ENCODE measurements at regions not wholly inside any gene's neighbourhood (a gene's known extent, or its start where the extent isn't known, plus 50 kb on each side); places are given as distances from the start of the nearest gene placed in this dataset.

- no peak for TF ChIP-seq POLR2AphosphoS5 (IDR thresholded peaks at IDR 0.05; ENCODE audit: low read depth)
- TF ChIP-seq EZH2phosphoT487 (IDR thresholded peaks at IDR 0.05; ENCODE audit: unreplicated experiment) = no peak
- TF ChIP-seq CREB1 (CRISPR knock-in tag; IDR thresholded peaks at IDR 0.05; ENCODE audit: low read depth) = no peak
- no peak for TF ChIP-seq CTCF (conservative IDR thresholded peaks at IDR 0.05; ENCODE audit: low read depth in 2 of 2)
- no peak for TF ChIP-seq EZH2 (IDR thresholded peaks at IDR 0.05; ENCODE audit: low read depth, unreplicated experiment)
- TF ChIP-seq, protein P1, sequence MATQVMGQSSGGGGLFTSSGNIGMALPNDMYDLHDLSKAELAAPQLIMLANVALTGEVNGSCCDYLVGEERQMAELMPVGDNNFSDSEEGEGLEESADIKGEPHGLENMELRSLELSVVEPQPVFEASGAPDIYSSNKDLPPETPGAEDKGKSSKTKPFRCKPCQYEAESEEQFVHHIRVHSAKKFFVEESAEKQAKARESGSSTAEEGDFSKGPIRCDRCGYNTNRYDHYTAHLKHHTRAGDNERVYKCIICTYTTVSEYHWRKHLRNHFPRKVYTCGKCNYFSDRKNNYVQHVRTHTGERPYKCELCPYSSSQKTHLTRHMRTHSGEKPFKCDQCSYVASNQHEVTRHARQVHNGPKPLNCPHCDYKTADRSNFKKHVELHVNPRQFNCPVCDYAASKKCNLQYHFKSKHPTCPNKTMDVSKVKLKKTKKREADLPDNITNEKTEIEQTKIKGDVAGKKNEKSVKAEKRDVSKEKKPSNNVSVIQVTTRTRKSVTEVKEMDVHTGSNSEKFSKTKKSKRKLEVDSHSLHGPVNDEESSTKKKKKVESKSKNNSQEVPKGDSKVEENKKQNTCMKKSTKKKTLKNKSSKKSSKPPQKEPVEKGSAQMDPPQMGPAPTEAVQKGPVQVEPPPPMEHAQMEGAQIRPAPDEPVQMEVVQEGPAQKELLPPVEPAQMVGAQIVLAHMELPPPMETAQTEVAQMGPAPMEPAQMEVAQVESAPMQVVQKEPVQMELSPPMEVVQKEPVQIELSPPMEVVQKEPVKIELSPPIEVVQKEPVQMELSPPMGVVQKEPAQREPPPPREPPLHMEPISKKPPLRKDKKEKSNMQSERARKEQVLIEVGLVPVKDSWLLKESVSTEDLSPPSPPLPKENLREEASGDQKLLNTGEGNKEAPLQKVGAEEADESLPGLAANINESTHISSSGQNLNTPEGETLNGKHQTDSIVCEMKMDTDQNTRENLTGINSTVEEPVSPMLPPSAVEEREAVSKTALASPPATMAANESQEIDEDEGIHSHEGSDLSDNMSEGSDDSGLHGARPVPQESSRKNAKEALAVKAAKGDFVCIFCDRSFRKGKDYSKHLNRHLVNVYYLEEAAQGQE (IDR thresholded peaks at IDR 0.05; ENCODE audit: unreplicated experiment) = no peak
- no peak for TF ChIP-seq NANOG (IDR thresholded peaks at IDR 0.05; ENCODE audit: borderline replicate concordance)
- TF ChIP-seq ZNF331 (CRISPR knock-in tag; IDR thresholded peaks at IDR 0.05; ENCODE audit: low read depth) = no peak
- no peak for TF ChIP-seq ZNF114 (CRISPR knock-in tag; IDR thresholded peaks at IDR 0.05)
Observed at GRCh38 chr7:94173436-94173835, 169.3 kb upstream of the BET1 start.
